CD4-positive, alpha-beta T cell (primary cell): ENCODE measurements at regions not wholly inside any gene's neighbourhood (a gene's known extent, or its start where the extent isn't known, plus 50 kb on each side); places are given as distances from the start of the nearest gene placed in this dataset.
"Not testable (repeated sequence)": the region's sequence is repeated elsewhere in the genome, so short reads cannot be mapped to it uniquely, and the experiment has no call there.

ENCODE experiments used
- ATAC-seq: fragments of 200-7000 bp; cut with Tn5 transposase; one replicate; pipeline ENCODE4 v1.10.0; 2022; ENCODE audit warnings: mild to moderate bottlenecking; ENCODE audit not compliant: poor library complexity
- CTCF ChIA-PET: fragments of 350-600 bp; sonication (Branson Sonifier 250); formaldehyde crosslinking; loops from one replicate; lab custom pipeline; 2021; ENCODE audit warnings: antibody characterized with exemption, inconsistent platforms; lab: Charles Lee
- POLR2A ChIA-PET: fragments of 350-600 bp; sonication (Branson Sonifier 250); formaldehyde crosslinking; loops from one replicate; lab custom pipeline; 2021; ENCODE audit warnings: antibody characterized with exemption, inconsistent platforms; lab: Charles Lee
- DNase-seq, 14 experiments: peaks; one replicate each; pipeline ENCODE4 v3.0.0-alpha.2; 2013 to 2020; ENCODE audit warnings: mixed read lengths in 2 of 14
- H3K27ac ChIP-seq, 2 donors: one replicate each; pipeline versions ENCODE4 v1.5.1 to v1.7.0; 2013; ENCODE audit warnings: low read length in 2 of 2, low read depth in 1 of 2, mild to moderate bottlenecking in 1 of 2
- H3K27me3 ChIP-seq, 2 experiments: 1 replicate in 1 of 2; 2 replicates in 1 of 2; pipeline versions ENCODE4 v1.6.1 to v1.7.0; 2013; ENCODE audit warnings: low read length in 2 of 2, control low read depth in 1 of 2, mild to moderate bottlenecking in 1 of 2, moderate library complexity in 1 of 2; ENCODE audit not compliant: insufficient read depth in 2 of 2, control insufficient read depth in 1 of 2
- H3K36me3 ChIP-seq: one replicate; pipeline ENCODE4 v1.6.1; 2013; ENCODE audit warnings: low read length, control low read depth; ENCODE audit not compliant: insufficient read depth
- H3K4me1 ChIP-seq: one replicate; pipeline ENCODE4 v1.6.1; 2013; ENCODE audit warnings: low read length, control low read depth; ENCODE audit not compliant: insufficient read depth
- H3K4me3 ChIP-seq: one replicate; pipeline ENCODE4 v1.5.1; 2013; ENCODE audit warnings: mild to moderate bottlenecking, low read length, moderate library complexity
- H3K9me3 ChIP-seq, 2 experiments: 1 replicate in 1 of 2; 2 replicates in 1 of 2; pipeline versions ENCODE4 v1.6.1 to v1.7.0; 2013; ENCODE audit warnings: low read length in 2 of 2, mild to moderate bottlenecking in 2 of 2, control low read depth in 1 of 2, moderate library complexity in 1 of 2; ENCODE audit not compliant: control insufficient read depth in 1 of 2, insufficient read depth in 1 of 2
- H3K27ac Mint-ChIP-seq: one replicate; pipeline ENCODE4 v1.8.0; 2020; ENCODE audit warnings: mixed read lengths
- H3K27me3 Mint-ChIP-seq: one replicate; pipeline ENCODE4 v1.8.0; 2021; ENCODE audit warnings: mixed read lengths
- H3K36me3 Mint-ChIP-seq: one replicate; pipeline ENCODE4 v1.8.0; 2021; ENCODE audit warnings: low read depth, mixed read lengths
- H3K4me1 Mint-ChIP-seq: one replicate; pipeline ENCODE4 v1.8.0; 2021; ENCODE audit warnings: low read depth, mixed read lengths
- H3K4me3 Mint-ChIP-seq: one replicate; pipeline ENCODE4 v1.8.0; 2020; ENCODE audit warnings: mild to moderate bottlenecking, mixed read lengths
- H3K9me3 Mint-ChIP-seq: one replicate; pipeline ENCODE4 v1.8.0; 2020; ENCODE audit warnings: mixed read lengths
- intact Hi-C, 2 experiments: fragments of 100-400 bp; cut with DNase I in 1 of 2; cut with micrococcal nuclease in 1 of 2; formaldehyde crosslinking; loops; one replicate each; pipeline versions ENCODE4 v1.15.1 to v1.9.0; 2023 to 2025; cut with DNase I, micrococcal nuclease

- H3K9me3 Mint-ChIP-seq, H3K27ac ChIP-seq, ATAC-seq, H3K27ac Mint-ChIP-seq, H3K4me1 ChIP-seq, H3K27me3 Mint-ChIP-seq, H3K4me3 ChIP-seq, H3K4me3 Mint-ChIP-seq, CTCF ChIA-PET, H3K4me1 Mint-ChIP-seq, POLR2A ChIA-PET, DNase-seq, H3K36me3 Mint-ChIP-seq, H3K36me3 ChIP-seq, H3K27me3 ChIP-seq, intact Hi-C loops, H3K9me3 ChIP-seq: not testable (repeated sequence)
Observed at GRCh38 chr11:71714510-71714909, 118.5 kb upstream of the DEFB108B start.

DNA sequence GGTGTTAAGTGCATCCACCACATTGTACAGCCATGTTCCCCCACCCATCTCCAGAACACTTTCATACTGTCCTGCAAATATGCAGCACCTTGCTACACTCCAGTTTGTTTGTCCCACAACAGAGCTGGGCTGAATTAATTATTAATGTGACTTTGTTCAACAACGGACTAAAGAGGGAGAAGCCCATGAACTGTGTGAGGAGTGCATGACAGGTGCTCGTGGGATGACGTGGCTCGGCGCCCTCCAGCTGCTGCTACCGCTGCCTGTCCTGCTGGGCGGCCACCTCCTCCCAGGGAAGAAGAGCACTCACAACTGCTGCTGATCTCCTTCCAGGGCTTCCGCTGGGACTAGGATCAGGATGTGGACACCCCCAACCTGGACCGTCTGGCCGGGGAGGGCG is 111.2 kb upstream of the DEFB108B start:
- H3K4me3 Mint-ChIP-seq, H3K27ac ChIP-seq, H3K4me1 Mint-ChIP-seq, H3K9me3 ChIP-seq, H3K36me3 Mint-ChIP-seq, ATAC-seq, H3K9me3 Mint-ChIP-seq, H3K27ac Mint-ChIP-seq, H3K27me3 ChIP-seq, H3K4me1 ChIP-seq, H3K4me3 ChIP-seq, POLR2A ChIA-PET, DNase-seq, intact Hi-C loops, H3K36me3 ChIP-seq: not testable (repeated sequence)
- CTCF ChIA-PET, result interaction anchor here (0.7 kb wide), 1 partner anchor 8 kb away, joined by 3 read pairs; no protein-coding TSS in a partner anchor
- peaks cover 12% of the 10 kb centered on the region for H3K27me3 Mint-ChIP-seq

DNA sequence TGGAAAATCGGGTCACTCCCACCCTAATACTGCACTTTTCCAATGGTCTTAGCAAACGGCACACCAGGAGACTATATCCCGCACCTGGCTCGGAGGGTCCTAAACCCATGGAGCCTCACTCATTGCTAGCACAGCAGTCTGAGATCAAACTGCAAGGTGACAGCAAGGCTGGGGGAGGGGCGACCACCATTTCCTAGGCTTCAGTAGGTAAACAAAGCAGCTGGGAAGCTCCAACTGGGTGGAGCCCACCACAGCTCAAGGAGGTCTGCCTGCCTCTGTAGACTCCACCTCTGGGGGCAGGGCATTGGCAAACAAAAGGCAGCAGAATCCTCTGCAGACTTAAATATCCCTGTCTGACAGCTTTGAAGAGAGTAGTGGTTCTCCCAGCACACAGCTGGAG is 109.0 kb upstream of the DEFB108B start:
- H3K4me3 ChIP-seq, H3K27ac ChIP-seq, H3K27ac Mint-ChIP-seq, H3K36me3 Mint-ChIP-seq, ATAC-seq, H3K4me3 Mint-ChIP-seq, DNase-seq, H3K4me1 ChIP-seq, H3K36me3 ChIP-seq, H3K27me3 ChIP-seq, H3K4me1 Mint-ChIP-seq, POLR2A ChIA-PET, CTCF ChIA-PET, H3K9me3 ChIP-seq, H3K9me3 Mint-ChIP-seq, intact Hi-C loops: not testable (repeated sequence)
- peaks cover 18% of the 10 kb centered on the region for H3K27me3 Mint-ChIP-seq

DNA sequence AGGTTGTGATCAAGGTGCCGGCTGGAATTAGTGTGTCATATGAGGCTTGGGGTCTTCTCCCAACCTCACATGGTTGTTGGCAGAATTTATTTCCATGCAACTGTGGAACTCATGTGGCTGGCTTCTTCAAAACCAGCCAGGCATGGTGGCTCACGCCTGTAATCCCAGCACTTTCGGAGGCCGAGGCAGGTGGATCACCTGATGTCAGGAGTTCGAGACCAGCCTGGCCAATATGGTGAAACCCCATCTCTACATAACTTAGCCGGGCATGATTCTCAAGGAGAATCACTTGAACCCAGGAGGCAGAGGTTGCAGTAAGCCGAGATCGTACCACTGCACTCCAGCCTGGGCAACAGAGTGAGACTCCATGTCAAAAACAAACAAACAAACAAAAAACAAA is 102.3 kb upstream of the DEFB108B start:
- H3K36me3 ChIP-seq, DNase-seq, ATAC-seq, intact Hi-C loops, H3K27me3 ChIP-seq, H3K9me3 Mint-ChIP-seq, H3K27ac ChIP-seq, H3K9me3 ChIP-seq, H3K4me1 ChIP-seq, H3K4me1 Mint-ChIP-seq, H3K27ac Mint-ChIP-seq, CTCF ChIA-PET, POLR2A ChIA-PET, H3K36me3 Mint-ChIP-seq, H3K4me3 ChIP-seq, H3K4me3 Mint-ChIP-seq: not testable (repeated sequence)
- peaks cover 15% of the 10 kb centered on the region for H3K27me3 Mint-ChIP-seq

DNA sequence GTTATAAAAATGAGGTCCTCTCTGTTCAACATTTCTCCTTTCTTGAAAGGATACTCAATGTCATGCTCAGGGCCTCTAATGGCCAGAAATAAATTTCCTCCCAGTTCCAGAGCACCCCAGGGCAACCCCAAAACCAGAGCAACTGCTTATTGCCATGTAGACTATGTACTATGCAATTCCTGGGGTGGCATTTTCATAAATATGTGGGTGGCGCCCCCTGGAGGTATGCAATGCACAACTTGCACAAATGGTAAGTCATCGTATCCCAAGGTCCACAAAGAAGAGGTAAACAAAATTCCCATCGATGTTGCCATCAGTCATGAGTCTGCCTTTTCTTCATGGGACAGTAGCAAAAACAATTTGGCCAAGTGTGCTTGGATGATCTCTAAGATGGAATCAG is 98.6 kb upstream of the DEFB108B start:
- H3K9me3 Mint-ChIP-seq, ATAC-seq, intact Hi-C loops, H3K27ac Mint-ChIP-seq, H3K4me1 Mint-ChIP-seq, H3K36me3 ChIP-seq, H3K4me3 ChIP-seq, H3K27me3 ChIP-seq, H3K36me3 Mint-ChIP-seq, CTCF ChIA-PET, H3K4me1 ChIP-seq, H3K27me3 Mint-ChIP-seq, POLR2A ChIA-PET, H3K4me3 Mint-ChIP-seq, H3K9me3 ChIP-seq, H3K27ac ChIP-seq: not testable (repeated sequence)
- peak in 7 of 14 experiments; percentile 3 to 32 (median 9) for DNase-seq

DNA sequence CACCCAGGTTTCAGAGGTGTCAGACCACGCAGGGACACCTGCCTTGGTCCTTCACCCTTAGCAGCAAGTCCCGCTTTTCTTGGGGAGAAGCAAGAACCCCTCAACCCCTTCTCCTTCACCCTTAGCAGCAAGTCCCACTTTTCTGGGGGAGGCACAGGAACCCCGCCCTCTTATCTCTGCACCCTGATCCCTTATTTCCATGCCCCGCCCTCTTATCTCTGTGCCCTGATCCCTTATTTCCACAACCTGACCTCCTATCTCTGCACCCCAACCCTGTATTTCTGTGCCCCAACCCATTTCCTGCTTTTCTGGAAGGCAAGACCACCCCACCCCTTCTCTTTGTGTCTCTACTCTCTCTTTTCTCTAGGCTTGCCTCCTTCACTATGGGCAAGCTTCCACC is 94.7 kb upstream of the DEFB108B start:
- H3K27ac ChIP-seq, H3K4me3 Mint-ChIP-seq, H3K27me3 ChIP-seq, POLR2A ChIA-PET, H3K36me3 ChIP-seq, H3K9me3 ChIP-seq, CTCF ChIA-PET, ATAC-seq, H3K9me3 Mint-ChIP-seq, H3K27ac Mint-ChIP-seq, H3K4me3 ChIP-seq, H3K4me1 ChIP-seq, H3K4me1 Mint-ChIP-seq, H3K36me3 Mint-ChIP-seq, DNase-seq: not testable (repeated sequence)
- intact Hi-C loops, result loop anchor here in 1 of 2 experiments (5.0 kb wide), 1 partner anchor 101 kb away; no protein-coding TSS in a partner anchor
- H3K27me3 Mint-ChIP-seq, result peaks cover 31% of the 10 kb centered on the region

- ATAC-seq, H3K4me1 ChIP-seq, H3K4me1 Mint-ChIP-seq, H3K9me3 ChIP-seq, DNase-seq, H3K4me3 ChIP-seq, H3K9me3 Mint-ChIP-seq, H3K27ac Mint-ChIP-seq, H3K27ac ChIP-seq, H3K36me3 ChIP-seq, H3K4me3 Mint-ChIP-seq, H3K27me3 ChIP-seq, CTCF ChIA-PET, POLR2A ChIA-PET, H3K36me3 Mint-ChIP-seq, intact Hi-C loops: not testable (repeated sequence)
- H3K27me3 Mint-ChIP-seq, result peaks cover 33% of the 10 kb centered on the region
Observed at GRCh38 chr11:71743385-71743784, 89.6 kb upstream of the DEFB108B start.
